Kidney capillary endothelial cell (primary cell): ENCODE measurements at regions not wholly inside any gene's neighbourhood (a gene's known extent, or its start where the extent isn't known, plus 50 kb on each side); places are given as distances from the start of the nearest gene placed in this dataset.

Source experiments
- DNase-seq: peaks from one replicate; pipeline ENCODE4 v3.0.0-alpha.2; 2018; ENCODE audit warnings: low spot score

- DNase-seq = no peak
Observed at GRCh38 chr20:22404419-22405170, 179.8 kb downstream of the FOXA2 start.

GRCh38 chr20:22403632-22404361 lies 180.6 kb downstream of the FOXA2 start:
- DNase-seq = no peak

- DNase-seq = no peak
Observed at GRCh38 chr20:22403022-22403631, 181.2 kb downstream of the FOXA2 start.

GRCh38 chr20:22402550-22402949 lies 181.8 kb downstream of the FOXA2 start:
- DNase-seq = no peak

- no peak for DNase-seq
Observed at GRCh38 chr20:22400440-22400839, 183.9 kb downstream of the FOXA2 start.

- DNase-seq = no peak
Observed at GRCh38 chr20:22394583-22394982, 189.8 kb downstream of the FOXA2 start.

GRCh38 chr20:22390543-22390903 lies 193.8 kb downstream of the FOXA2 start:
- no peak for DNase-seq

- no peak for DNase-seq
Observed at GRCh38 chr20:22389836-22390542, 194.4 kb downstream of the FOXA2 start.

- DNase-seq = no peak
Observed at GRCh38 chr20:22387452-22387851, 196.9 kb downstream of the FOXA2 start.

GRCh38 chr20:22386306-22386623 lies 198.1 kb downstream of the FOXA2 start:
- no peak for DNase-seq

GRCh38 chr20:22385602-22386305 lies 198.6 kb downstream of the FOXA2 start:
- DNase-seq = no peak

- DNase-seq = no peak
Observed at GRCh38 chr20:22384978-22385377, 199.4 kb downstream of the FOXA2 start.

GRCh38 chr20:22383156-22383555 lies 201.2 kb downstream of the FOXA2 start:
- no peak for DNase-seq

- no peak for DNase-seq
Observed at GRCh38 chr20:22382742-22383141, 201.6 kb downstream of the FOXA2 start.

- DNase-seq = no peak
Observed at GRCh38 chr20:22381812-22382416, 202.5 kb downstream of the FOXA2 start.

- DNase-seq = peak; percentile 21
Observed at GRCh38 chr20:22379472-22379871, 204.9 kb downstream of the FOXA2 start.

GRCh38 chr20:22374678-22375590 lies 209.4 kb downstream of the FOXA2 start:
- DNase-seq = no peak

GRCh38 chr20:22374066-22374465 lies 210.3 kb downstream of the FOXA2 start:
- DNase-seq = no peak

- no peak for DNase-seq
Observed at GRCh38 chr20:22373164-22373895, 211.0 kb downstream of the FOXA2 start.

GRCh38 chr20:22371843-22372242 lies 212.5 kb downstream of the FOXA2 start:
- DNase-seq = no peak
